Upper lobe of left lung (tissue), 6 donors: ENCODE measurements at regions not wholly inside any gene's neighbourhood (a gene's known extent, or its start where the extent isn't known, plus 50 kb on each side); places are given as distances from the start of the nearest gene placed in this dataset.

Experiments
- ATAC-seq, 2 donors: fragments of 200-7000 bp; cut with Tn5 transposase; one replicate each; pipeline ENCODE4 v1.9.1; 2022; ENCODE audit warnings: mild to moderate bottlenecking in 2 of 2, moderate library complexity in 2 of 2; ENCODE audit not compliant: low FRiP score in 2 of 2
- DNase-seq, 2 donors: peaks; one replicate each; pipeline ENCODE4 v3.0.0-alpha.2; 2019 to 2020
- H3K27ac ChIP-seq, 4 donors: fragments of 200-600 bp; sonication (generic); one replicate each; pipeline ENCODE4 v1.5.1; 2016 to 2019
- H3K27me3 ChIP-seq, 4 donors: fragments of 200-600 bp; sonication (generic); one replicate each; pipeline ENCODE4 v1.5.1; 2017 to 2019
- H3K36me3 ChIP-seq, 4 donors: fragments of 200-600 bp; sonication (generic); one replicate each; pipeline ENCODE4 v1.5.1; 2016 to 2019
- H3K4me1 ChIP-seq, 4 donors: fragments of 200-600 bp; sonication (generic); one replicate each; pipeline ENCODE4 v1.5.1; 2018 to 2019
- H3K4me3 ChIP-seq, 4 donors: fragments of 200-600 bp; sonication (generic); one replicate each; pipeline ENCODE4 v1.5.1; 2017 to 2019; ENCODE audit warnings: mild to moderate bottlenecking in 2 of 4, moderate library complexity in 1 of 4
- H3K9me3 ChIP-seq, 4 donors: fragments of 200-600 bp; sonication (generic); one replicate each; pipeline ENCODE4 v1.5.1; 2018 to 2019
- EP300 ChIP-seq, 4 donors: sonication (generic); formaldehyde crosslinking; IDR thresholded peaks; one replicate each; pipeline ENCODE4 v1.5.1; 2017; ENCODE audit warnings: antibody characterized with exemption in 4 of 4, control low read depth in 2 of 4
- POLR2A ChIP-seq, 4 donors: fragments of 450-650 bp; IDR thresholded peaks; one replicate each; pipeline ENCODE4 v1.5.1; 2016 to 2017; ENCODE audit warnings: antibody characterized with exemption in 4 of 4, mild to moderate bottlenecking in 2 of 4
- POLR2AphosphoS5 ChIP-seq, 2 donors: sonication (generic); formaldehyde crosslinking; IDR thresholded peaks; one replicate each; pipeline ENCODE4 v1.5.1; 2017; ENCODE audit warnings: antibody characterized with exemption in 2 of 2
- WGBS, 2 donors: methylation state at CpG; one replicate each; pipeline ENCODE4 v1.1.5; 2017 to 2018; 5-methylcytosine and 5-hydroxymethylcytosine counted together
- TF ChIP-seq, protein P1 (sequence below), 6 experiments: fragments of 450-650 bp in 4 of 6; fragments of 200-600 bp in 2 of 6; sonication (generic) in 2 of 6; IDR thresholded peaks; one replicate each; pipeline ENCODE4 v1.5.1; 2016 to 2019; ENCODE audit warnings: antibody characterized with exemption in 6 of 6
- donor health status: DM: no; HTN: no; CAD: no; lungs with moderate emphysema.
- donor health status: DM: no; HTN: yes; CAD: no; lungs with severe emphysema.

DNA sequence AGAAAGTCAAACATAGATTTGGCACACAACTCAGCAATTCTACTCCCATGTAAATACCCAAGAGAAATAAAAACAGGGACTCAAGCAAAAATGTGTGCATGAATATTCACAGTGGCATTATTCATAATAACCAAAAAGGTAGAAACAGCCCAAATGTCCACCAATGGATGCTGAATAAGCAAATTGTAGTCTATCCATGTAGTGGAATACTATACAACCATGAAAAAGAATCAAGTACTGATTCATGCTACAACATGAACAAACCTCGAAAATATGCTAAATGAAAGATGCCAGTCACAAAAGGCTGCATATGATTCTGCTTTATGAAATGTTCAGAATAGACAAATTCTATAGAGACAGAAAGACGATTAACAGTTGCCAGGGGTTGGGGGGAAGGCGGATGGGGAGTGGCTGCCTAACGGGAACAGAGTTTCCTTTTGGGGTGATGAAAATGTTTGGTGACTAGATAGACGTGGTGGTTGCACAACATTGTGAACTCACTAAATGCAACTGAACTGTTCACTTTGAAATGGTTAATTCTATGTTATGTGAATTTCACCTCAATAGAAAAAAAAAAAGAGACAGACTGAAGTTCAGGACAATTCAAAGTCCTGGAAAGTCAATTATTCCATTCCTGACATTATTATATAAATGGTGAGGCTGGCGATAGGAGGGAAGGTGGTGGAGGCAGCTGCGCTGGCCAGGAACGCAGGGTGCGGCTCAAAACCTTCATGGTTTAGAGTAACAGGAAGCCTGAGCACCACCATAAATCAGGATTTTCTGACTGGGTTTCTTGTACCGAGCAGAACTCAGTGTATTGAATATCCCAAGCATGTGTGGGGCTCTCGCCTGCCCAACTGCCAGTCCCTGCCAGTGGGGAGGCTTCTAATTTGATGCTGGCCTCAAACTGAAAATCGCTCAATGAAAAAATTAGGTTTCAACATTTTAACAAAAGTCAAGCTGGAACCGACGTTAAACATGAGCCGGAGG, 300.9 kb downstream of the C16orf95 start:
- H3K4me3 ChIP-seq, result no peak overlapping the region
- peaks cover 0 to 6% (median 0%) of the 10 kb centered on the region in 4 donors for H3K27me3 ChIP-seq
- no peaks in the 10 kb centered on the region for H3K9me3 ChIP-seq
- DNase-seq (no peak), ATAC-seq (no peak)
- WGBS, 2 donors, result 49 to 56% methylated on average over 15 of the region's 15 CpGs
- no peak overlapping the region for H3K27ac ChIP-seq
- H3K36me3 ChIP-seq, result no peaks in the 10 kb centered on the region
- H3K4me1 ChIP-seq, result no peaks in the 10 kb centered on the region
- TF ChIP-seq POLR2A (IDR thresholded peaks at IDR 0.05) (no peak), EP300 (IDR thresholded peaks at IDR 0.05) (no peak), POLR2AphosphoS5 (IDR thresholded peaks at IDR 0.05) (no peak)
- TF ChIP-seq, protein P1, sequence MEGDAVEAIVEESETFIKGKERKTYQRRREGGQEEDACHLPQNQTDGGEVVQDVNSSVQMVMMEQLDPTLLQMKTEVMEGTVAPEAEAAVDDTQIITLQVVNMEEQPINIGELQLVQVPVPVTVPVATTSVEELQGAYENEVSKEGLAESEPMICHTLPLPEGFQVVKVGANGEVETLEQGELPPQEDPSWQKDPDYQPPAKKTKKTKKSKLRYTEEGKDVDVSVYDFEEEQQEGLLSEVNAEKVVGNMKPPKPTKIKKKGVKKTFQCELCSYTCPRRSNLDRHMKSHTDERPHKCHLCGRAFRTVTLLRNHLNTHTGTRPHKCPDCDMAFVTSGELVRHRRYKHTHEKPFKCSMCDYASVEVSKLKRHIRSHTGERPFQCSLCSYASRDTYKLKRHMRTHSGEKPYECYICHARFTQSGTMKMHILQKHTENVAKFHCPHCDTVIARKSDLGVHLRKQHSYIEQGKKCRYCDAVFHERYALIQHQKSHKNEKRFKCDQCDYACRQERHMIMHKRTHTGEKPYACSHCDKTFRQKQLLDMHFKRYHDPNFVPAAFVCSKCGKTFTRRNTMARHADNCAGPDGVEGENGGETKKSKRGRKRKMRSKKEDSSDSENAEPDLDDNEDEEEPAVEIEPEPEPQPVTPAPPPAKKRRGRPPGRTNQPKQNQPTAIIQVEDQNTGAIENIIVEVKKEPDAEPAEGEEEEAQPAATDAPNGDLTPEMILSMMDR (IDR thresholded peaks at IDR 0.05), result no peak

DNA sequence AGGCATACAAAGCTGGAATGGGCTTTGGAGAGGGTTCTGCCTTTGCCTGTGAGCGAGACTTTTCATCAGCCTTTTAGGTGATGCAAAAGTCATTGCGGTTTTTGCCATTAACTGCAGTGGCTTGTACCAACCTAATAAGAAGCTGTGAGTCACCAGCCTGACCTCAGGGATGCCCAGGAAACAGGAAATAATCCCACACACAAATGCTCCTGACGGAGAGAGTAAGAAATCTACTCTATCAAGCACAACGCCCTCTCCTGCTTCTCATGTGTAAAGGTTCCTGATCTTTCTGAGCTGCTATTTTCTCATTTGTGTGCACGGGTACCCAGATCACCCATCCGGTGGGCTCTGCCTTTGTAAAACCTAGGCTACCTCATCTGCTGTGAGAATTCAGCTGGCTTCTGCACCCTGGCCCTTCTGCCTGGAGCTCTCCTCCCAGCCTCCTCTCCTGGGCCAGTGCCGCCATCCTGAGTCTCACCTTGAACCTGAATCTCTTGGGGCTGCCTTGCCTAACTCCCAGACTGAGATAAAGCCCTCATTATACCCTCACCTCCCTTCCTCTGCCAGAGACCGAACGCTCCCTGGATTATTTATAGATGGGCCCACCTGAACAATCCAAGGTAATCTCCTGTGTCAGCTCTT, 299.7 kb downstream of the C16orf95 start:
- Histone ChIP-seq H3K4me3 (no peak overlapping the region), H3K9me3 (no peaks in the 10 kb centered on the region), H3K27ac (no peak overlapping the region), H3K36me3 (no peaks in the 10 kb centered on the region), H3K4me1 (no peaks in the 10 kb centered on the region), H3K27me3 (peaks cover 0 to 6% (median 0%) of the 10 kb centered on the region in 4 donors)
- 56 to 58% methylated on average over 7 to 9 of the region's 9 CpGs for WGBS, 2 donors
- TF ChIP-seq, protein P1 (IDR thresholded peaks at IDR 0.05), result no peak
- TF ChIP-seq EP300 (IDR thresholded peaks at IDR 0.05) (no peak), POLR2A (IDR thresholded peaks at IDR 0.05) (no peak), POLR2AphosphoS5 (IDR thresholded peaks at IDR 0.05) (no peak)
- DNase-seq (no peak), ATAC-seq (no peak)

DNA sequence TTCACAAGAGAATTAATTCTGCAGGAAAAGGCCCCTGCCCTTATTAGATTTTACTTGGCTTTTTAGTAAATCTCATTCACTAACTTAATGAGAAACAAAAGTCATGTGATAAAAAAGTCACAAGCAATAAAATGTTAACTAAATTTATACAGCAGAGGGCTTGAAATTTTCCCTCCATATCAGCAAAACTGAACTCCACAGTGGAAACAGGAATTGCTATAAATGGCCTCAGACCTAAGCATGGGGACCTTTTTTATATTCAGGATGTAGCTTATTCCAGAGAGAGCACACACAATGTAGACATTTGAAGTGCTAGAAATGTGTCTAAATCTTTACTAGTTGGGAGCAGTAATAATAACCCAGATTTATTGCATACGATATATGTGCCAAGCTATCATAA, 291.5 kb downstream of the C16orf95 start:
- DNase-seq (no peak), ATAC-seq (no peak)
- H3K4me1 ChIP-seq, result no peaks in the 10 kb centered on the region
- WGBS, 2 donors, result 90 to 97% methylated on average over 1 of the region's 1 CpG
- H3K36me3 ChIP-seq, result no peaks in the 10 kb centered on the region
- no peak for TF ChIP-seq EP300 (IDR thresholded peaks at IDR 0.05)
- TF ChIP-seq POLR2AphosphoS5 (IDR thresholded peaks at IDR 0.05), result no peak
- TF ChIP-seq POLR2A (IDR thresholded peaks at IDR 0.05), result no peak
- TF ChIP-seq, protein P1 (IDR thresholded peaks at IDR 0.05), result no peak
- H3K9me3 ChIP-seq, result no peaks in the 10 kb centered on the region
- H3K4me3 ChIP-seq, result no peak overlapping the region
- no peak overlapping the region for H3K27ac ChIP-seq
- H3K27me3 ChIP-seq, result no peaks in the 10 kb centered on the region

- 82 to 85% methylated on average over 9 to 16 of the region's 16 CpGs for whole genome bisulfite sequencing, 2 donors
Observed at GRCh38 chr16:87027056-87027616, 290.1 kb downstream of the C16orf95 start.

More at GRCh38 chr16:87027056-87027616, 290.1 kb downstream of the C16orf95 start:
- no peaks in the 10 kb centered on the region for H3K4me1 ChIP-seq
- no peaks in the 10 kb centered on the region for H3K9me3 ChIP-seq
- DNase-seq (no peak), ATAC-seq (no peak)
- TF ChIP-seq POLR2AphosphoS5 (IDR thresholded peaks at IDR 0.05), result no peak
- no peak for TF ChIP-seq POLR2A (IDR thresholded peaks at IDR 0.05)
- no peak for TF ChIP-seq EP300 (IDR thresholded peaks at IDR 0.05)
- TF ChIP-seq, protein P1 (IDR thresholded peaks at IDR 0.05), result no peak
- no peaks in the 10 kb centered on the region for H3K27me3 ChIP-seq
- no peak overlapping the region for H3K27ac ChIP-seq
- no peaks in the 10 kb centered on the region for H3K36me3 ChIP-seq
- no peak overlapping the region for H3K4me3 ChIP-seq
